Left cardiac atrium (tissue), 4 donors: ENCODE measurements at regions not wholly inside any gene's neighbourhood (a gene's known extent, or its start where the extent isn't known, plus 50 kb on each side); places are given as distances from the start of the nearest gene placed in this dataset.
"Not testable (repeated sequence)": the region's sequence is repeated elsewhere in the genome, so short reads cannot be mapped to it uniquely, and the experiment has no call there.

Source experiments
- ATAC-seq, 2 donors: fragments of 200-7000 bp; cut with Tn5 transposase; one replicate each; pipeline ENCODE4 v1.9.1; 2020; ENCODE audit warnings: mild to moderate bottlenecking in 2 of 2, moderate library complexity in 2 of 2
- DNase-seq: peaks from one replicate; pipeline ENCODE4 v3.0.0-alpha.2; 2020
- intact Hi-C, 2 donors: fragments of 100-400 bp; cut with DNase I; formaldehyde crosslinking; loops; one replicate each; pipeline versions ENCODE4 v1.14.1 to v1.15.1; 2022 to 2023
- donor health status: DM: no; HTN: yes; CAD: no.
- donor health status: DM: no; HTN: yes; CAD: no; lungs with severe emphysema.
- donor health status: DM: yes; HTN: yes; CAD: no.
- donor health status: Dilated cardiomyopathy.

GRCh38 chr7:9919-10318, 182.5 kb upstream of the FAM20C start:
- ATAC-seq, intact Hi-C loops, DNase-seq: not testable (repeated sequence)

GRCh38 chr7:32565-33280, 159.6 kb upstream of the FAM20C start:
- peak; percentile 7 for DNase-seq
- intact Hi-C loops: not testable (repeated sequence)

GRCh38 chr7:35121-35541, 157.2 kb upstream of the FAM20C start:
- ATAC-seq, intact Hi-C loops: not testable (repeated sequence)
- peak; percentile 12 for DNase-seq

More at GRCh38 chr7:32565-33280, 159.6 kb upstream of the FAM20C start:
- ATAC-seq: not testable (repeated sequence)

- DNase-seq, intact Hi-C loops: not testable (repeated sequence)
- peak; percentile 80 for ATAC-seq
Measured at GRCh38 chr7:36539-36938, 155.8 kb upstream of the FAM20C start.

- intact Hi-C loops, DNase-seq, ATAC-seq: not testable (repeated sequence)
Measured at GRCh38 chr7:37656-38055, 154.7 kb upstream of the FAM20C start.

GRCh38 chr7:38444-38843, 153.9 kb upstream of the FAM20C start:
- DNase-seq, intact Hi-C loops: not testable (repeated sequence)
- ATAC-seq: peak in 1 of 2 donors; percentile 38

GRCh38 chr7:39984-40740, 152.2 kb upstream of the FAM20C start:
- ATAC-seq, DNase-seq, intact Hi-C loops: not testable (repeated sequence)

GRCh38 chr7:40799-41750, 151.3 kb upstream of the FAM20C start:
- no peak for DNase-seq
- ATAC-seq: no peak
- intact Hi-C loops: no loop called here

GRCh38 chr7:41917-42565, 150.3 kb upstream of the FAM20C start:
- intact Hi-C loops: no loop called here
- ATAC-seq (no peak), DNase-seq (peak; percentile 5)

GRCh38 chr7:43791-44540, 148.4 kb upstream of the FAM20C start:
- ATAC-seq: no peak
- DNase-seq: peak; percentile 7
- intact Hi-C loops: no loop called here

- peak; percentile 3 for DNase-seq
- intact Hi-C loops: no loop called here
- no peak for ATAC-seq
Measured at GRCh38 chr7:44541-44896, 147.9 kb upstream of the FAM20C start.

- DNase-seq: peak; percentile 4
- intact Hi-C loops: no loop called here
- no peak for ATAC-seq
Measured at GRCh38 chr7:45106-46090, 147.0 kb upstream of the FAM20C start.

- ATAC-seq (no peak), DNase-seq (peak; percentile 9)
- intact Hi-C loops: no loop called here
Measured at GRCh38 chr7:46123-46829, 146.1 kb upstream of the FAM20C start.

GRCh38 chr7:46830-47140, 145.6 kb upstream of the FAM20C start:
- DNase-seq (no peak), ATAC-seq (no peak)
- intact Hi-C loops: no loop called here

- DNase-seq: peak; percentile 5
- no peak for ATAC-seq
- intact Hi-C loops: no loop called here
Measured at GRCh38 chr7:51456-52068, 140.8 kb upstream of the FAM20C start.

- ATAC-seq: no peak
Measured at GRCh38 chr7:52100-52499, 140.3 kb upstream of the FAM20C start.

More at GRCh38 chr7:52100-52499, 140.3 kb upstream of the FAM20C start:
- intact Hi-C loops: no loop called here
- DNase-seq: peak; percentile 2
